Keratinocyte (primary cell): ENCODE measurements at regions not wholly inside any gene's neighbourhood (a gene's known extent, or its start where the extent isn't known, plus 50 kb on each side); places are given as distances from the start of the nearest gene placed in this dataset.

Experiments
- DNase-seq: peaks from one replicate; pipeline ENCODE4 v3.0.0-alpha.2; 2011; ENCODE audit warnings: low read depth, missing footprints, low spot score
- FAIRE-seq: peaks from 2 replicates; lab custom pipeline; 2011; peaks lifted over from hg19 to GRCh38; lab: Jason Lieb, UNC
- H2AFZ ChIP-seq: 2 replicates; pipeline ENCODE4 v1.6.0; 2012; ENCODE audit warnings: low read length, control low read depth, inconsistent platforms; ENCODE audit not compliant: control insufficient read depth
- H3K27ac ChIP-seq: 2 replicates; pipeline ENCODE4 v1.5.1; 2011; ENCODE audit warnings: low read length; ENCODE audit not compliant: control insufficient read depth, insufficient read depth
- H3K27me3 ChIP-seq: 3 replicates; pipeline ENCODE4 v1.6.0; 2011; ENCODE audit warnings: low read length; ENCODE audit not compliant: control insufficient read depth, insufficient read depth; ENCODE audit errors: extremely low read depth
- H3K36me3 ChIP-seq, 2 experiments: 2 replicates in 1 of 2; 3 replicates in 1 of 2; pipeline ENCODE4 v1.5.1; 2011; ENCODE audit warnings: low read length in 2 of 2, mild to moderate bottlenecking in 1 of 2; ENCODE audit not compliant: control insufficient read depth in 2 of 2, insufficient read depth in 2 of 2; ENCODE audit errors: extremely low read depth in 1 of 2
- H3K4me1 ChIP-seq: 3 replicates; pipeline ENCODE4 v1.5.1; 2011; ENCODE audit warnings: low read length; ENCODE audit not compliant: control insufficient read depth, insufficient read depth; ENCODE audit errors: extremely low read depth
- H3K4me2 ChIP-seq: 3 replicates; pipeline ENCODE4 v1.6.0; 2011; ENCODE audit warnings: low read depth, low read length; ENCODE audit not compliant: control insufficient read depth, insufficient read depth; ENCODE audit errors: extremely low read depth
- H3K4me3 ChIP-seq, 3 experiments: fragments of 200-600 bp in 1 of 3; sonication (generic) in 1 of 3; 2 replicates in 2 of 3; 3 replicates in 1 of 3; pipeline ENCODE4 v1.5.1; 2011 to 2016; ENCODE audit warnings: low read length in 3 of 3, mild to moderate bottlenecking in 3 of 3, control low read depth in 2 of 3, inconsistent platforms in 1 of 3, low read depth in 1 of 3, mixed read lengths in 1 of 3, mixed run types in 1 of 3, moderate library complexity in 1 of 3; ENCODE audit not compliant: control insufficient read depth in 2 of 3, insufficient read depth in 2 of 3; ENCODE audit errors: extremely low read depth in 1 of 3
- H3K79me2 ChIP-seq: 2 replicates; pipeline ENCODE4 v1.6.0; 2012; ENCODE audit warnings: low read length; ENCODE audit not compliant: control insufficient read depth, insufficient read depth
- H3K9ac ChIP-seq: 3 replicates; pipeline ENCODE4 v1.6.0; 2011; ENCODE audit warnings: low read length; ENCODE audit not compliant: control insufficient read depth, insufficient read depth; ENCODE audit errors: extremely low read depth
- H3K9me1 ChIP-seq: 3 replicates; pipeline ENCODE4 v1.6.0; 2011; ENCODE audit warnings: low read length; ENCODE audit not compliant: control insufficient read depth, insufficient read depth; ENCODE audit errors: extremely low read depth
- H3K9me3 ChIP-seq: 2 replicates; pipeline ENCODE4 v1.5.1; 2012; ENCODE audit warnings: low read depth, low read length; ENCODE audit not compliant: control insufficient read depth
- H4K20me1 ChIP-seq: 3 replicates; pipeline ENCODE4 v1.6.0; 2011; ENCODE audit warnings: low read length; ENCODE audit not compliant: control insufficient read depth, insufficient read depth; ENCODE audit errors: extremely low read depth
- CTCF ChIP-seq, 3 experiments: IDR thresholded peaks in 1 of 3; conservative IDR thresholded peaks in 1 of 3; optimal IDR thresholded peaks in 1 of 3; 2 replicates in 2 of 3; 3 replicates in 1 of 3; pipeline versions ENCODE3 to v1.5.1; 2011; ENCODE audit warnings: low read length in 3 of 3, mild to moderate bottlenecking in 3 of 3, moderate library complexity in 2 of 3, control low read depth in 1 of 3, inconsistent platforms in 1 of 3; ENCODE audit not compliant: insufficient read depth in 2 of 3; ENCODE audit errors: extremely low read depth in 1 of 3
- EZH2 ChIP-seq: IDR thresholded peaks from one replicate; pipeline ENCODE4 v1.6.1; 2012; ENCODE audit warnings: inconsistent platforms, mild to moderate bottlenecking, low read length, moderate library complexity
- dilution Hi-C: fragments of 300-500 bp; cut with MboI; formaldehyde crosslinking; loops from one replicate; pipeline ENCODE4 v1.7.0; 2020; ENCODE audit warnings: low sequenced_read_pairs; ENCODE audit not compliant: extremely low pct_ligation_motif_present

DNA sequence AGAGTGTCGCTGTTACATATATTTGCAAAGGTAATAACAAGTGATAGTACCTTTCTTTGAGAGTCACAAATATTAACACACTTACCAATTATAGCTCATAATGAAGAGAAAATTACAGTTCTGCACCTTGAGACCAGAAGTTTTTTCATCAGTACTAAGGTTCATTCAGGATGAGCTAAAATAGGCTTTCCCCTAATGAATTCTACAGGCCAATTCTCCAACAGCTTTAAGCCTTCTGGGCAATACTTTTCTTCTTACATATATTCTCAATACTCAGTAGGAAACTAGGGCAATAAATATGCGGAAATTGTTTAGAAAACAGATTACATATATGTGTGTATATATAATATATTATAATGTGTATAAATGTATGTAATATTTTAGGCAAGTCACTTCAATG is 2672.8 kb upstream of the PCDH20 start:
- Histone ChIP-seq H3K9me1 (no peaks in the 10 kb centered on the region), H3K4me2 (no peak overlapping the region), H3K27ac (no peak overlapping the region), H3K4me3 (no peak overlapping the region), H3K9me3 (no peaks in the 10 kb centered on the region), H3K4me1 (no peaks in the 10 kb centered on the region), H3K79me2 (no peaks in the 10 kb centered on the region), H3K27me3 (no peaks in the 10 kb centered on the region), H2AFZ (no peak overlapping the region), H3K36me3 (no peaks in the 10 kb centered on the region), H4K20me1 (no peaks in the 10 kb centered on the region), H3K9ac (no peak overlapping the region)
- no peak for DNase-seq
- dilution Hi-C loops, result no loop called here
- TF ChIP-seq EZH2, result no peak
- TF ChIP-seq CTCF (optimal IDR thresholded peaks at IDR 0.05 in 1 of 3, IDR thresholded peaks at IDR 0.05 in 1 of 3, conservative IDR thresholded peaks at IDR 0.05 in 1 of 3; ENCODE audit: extremely low read depth in 1 of 3, insufficient read depth in 2 of 3, low read length in 3 of 3), result no peak
- FAIRE-seq, result no peak

DNA sequence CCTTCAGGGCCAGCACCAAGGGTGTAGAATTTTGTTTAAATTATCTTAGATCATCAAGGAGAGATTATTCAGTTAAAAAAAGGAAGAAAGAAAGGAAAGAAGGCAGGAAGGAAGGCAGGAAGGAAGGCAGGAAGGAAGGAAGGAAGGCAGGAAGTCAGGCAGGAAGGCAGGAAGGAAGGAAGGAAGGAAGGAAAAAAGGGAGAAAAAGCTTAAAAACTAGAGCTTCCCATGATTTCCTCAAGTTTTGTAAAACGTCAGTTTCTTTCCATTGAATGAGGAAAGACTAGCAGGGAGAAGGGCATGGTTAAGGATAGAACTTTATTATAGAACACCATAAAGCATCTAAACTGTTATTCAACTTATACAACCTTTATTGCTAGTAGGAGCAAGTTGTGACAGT is 2672.0 kb upstream of the PCDH20 start:
- Histone ChIP-seq H3K4me3 (no peak overlapping the region), H3K36me3 (no peaks in the 10 kb centered on the region)
- no peak for FAIRE-seq

More for the DNA sequence above, 2672.0 kb upstream of the PCDH20 start:
- no peaks in the 10 kb centered on the region for H3K9me3 ChIP-seq
- H3K4me2 ChIP-seq, result no peak overlapping the region
- no peaks in the 10 kb centered on the region for H3K27me3 ChIP-seq
- no peaks in the 10 kb centered on the region for H4K20me1 ChIP-seq
- no peaks in the 10 kb centered on the region for H3K9me1 ChIP-seq
- no peak overlapping the region for H2AFZ ChIP-seq
- H3K27ac ChIP-seq, result no peak overlapping the region
- dilution Hi-C loops, result no loop called here
- no peak for TF ChIP-seq EZH2
- TF ChIP-seq CTCF (optimal IDR thresholded peaks at IDR 0.05 in 1 of 3, IDR thresholded peaks at IDR 0.05 in 1 of 3, conservative IDR thresholded peaks at IDR 0.05 in 1 of 3; ENCODE audit: extremely low read depth in 1 of 3, insufficient read depth in 2 of 3, low read length in 3 of 3), result no peak
- no peaks in the 10 kb centered on the region for H3K79me2 ChIP-seq
- H3K4me1 ChIP-seq, result no peaks in the 10 kb centered on the region
- no peak for DNase-seq
- no peak overlapping the region for H3K9ac ChIP-seq
